Astrocyte (in vitro differentiated cells and primary cell): ENCODE measurements at regions not wholly inside any gene's neighbourhood (a gene's known extent, or its start where the extent isn't known, plus 50 kb on each side); places are given as distances from the start of the nearest gene placed in this dataset.
"Not testable (repeated sequence)": the region's sequence is repeated elsewhere in the genome, so short reads cannot be mapped to it uniquely, and the experiment has no call there.

Experiments used
- DNase-seq: peaks from one replicate; pipeline ENCODE4 v3.0.0-alpha.2; 2010; ENCODE audit warnings: low read depth
- FAIRE-seq: peaks from 2 replicates; lab custom pipeline; 2011; peaks lifted over from hg19 to GRCh38; lab: Jason Lieb, UNC
- H2AFZ ChIP-seq: 2 replicates; pipeline ENCODE4 v1.6.0; 2012; ENCODE audit warnings: low read depth, low read length, inconsistent platforms
- H3K27ac ChIP-seq: 2 replicates; pipeline ENCODE4 v1.5.1; 2011; ENCODE audit warnings: low read depth, low read length, inconsistent platforms
- H3K27me3 ChIP-seq: 2 replicates; pipeline ENCODE4 v1.6.0; 2011; ENCODE audit warnings: low read length, inconsistent platforms; ENCODE audit not compliant: insufficient read depth
- H3K36me3 ChIP-seq: 2 replicates; pipeline ENCODE4 v1.5.1; 2011; ENCODE audit warnings: low read length, inconsistent platforms; ENCODE audit not compliant: insufficient read depth
- H3K4me1 ChIP-seq: 2 replicates; pipeline ENCODE4 v1.5.1; 2011; ENCODE audit warnings: low read length, inconsistent platforms; ENCODE audit not compliant: insufficient read depth
- H3K4me2 ChIP-seq: 2 replicates; pipeline ENCODE4 v1.6.0; 2012; ENCODE audit warnings: low read length, inconsistent platforms
- H3K4me3 ChIP-seq: 2 replicates; pipeline ENCODE4 v1.5.1; 2011; ENCODE audit warnings: low read depth, mild to moderate bottlenecking, low read length, inconsistent platforms; ENCODE audit not compliant: insufficient read depth
- H3K79me2 ChIP-seq: 2 replicates; pipeline ENCODE4 v1.6.0; 2012; ENCODE audit warnings: mild to moderate bottlenecking, low read length, inconsistent platforms; ENCODE audit not compliant: insufficient read depth
- H3K9ac ChIP-seq: 2 replicates; pipeline ENCODE4 v1.6.0; 2012; ENCODE audit warnings: mild to moderate bottlenecking, low read length, inconsistent platforms
- H3K9me3 ChIP-seq: 2 replicates; pipeline ENCODE4 v1.5.1; 2012; ENCODE audit warnings: low read depth, mild to moderate bottlenecking, low read length, inconsistent platforms; ENCODE audit not compliant: insufficient read depth
- H4K20me1 ChIP-seq: 2 replicates; pipeline ENCODE4 v1.6.0; 2012; ENCODE audit warnings: low read length, inconsistent platforms; ENCODE audit not compliant: insufficient read depth
- H3K27ac Mint-ChIP-seq: one replicate; pipeline ENCODE4 v1.8.0; 2021; ENCODE audit warnings: mild to moderate bottlenecking, mixed read lengths; ENCODE audit not compliant: unreplicated experiment
- H3K27me3 Mint-ChIP-seq: one replicate; pipeline ENCODE4 v1.8.0; 2021; ENCODE audit warnings: low read depth, mixed read lengths; ENCODE audit not compliant: unreplicated experiment
- H3K36me3 Mint-ChIP-seq: one replicate; pipeline ENCODE4 v1.8.0; 2021; ENCODE audit warnings: low read depth, mixed read lengths; ENCODE audit not compliant: unreplicated experiment
- H3K4me1 Mint-ChIP-seq: one replicate; pipeline ENCODE4 v1.8.0; 2021; ENCODE audit warnings: low read depth, mixed read lengths; ENCODE audit not compliant: unreplicated experiment
- H3K4me3 Mint-ChIP-seq: one replicate; pipeline ENCODE4 v1.8.0; 2021; ENCODE audit warnings: mild to moderate bottlenecking, moderate library complexity, mixed read lengths; ENCODE audit not compliant: unreplicated experiment
- H3K9me3 Mint-ChIP-seq: one replicate; pipeline ENCODE4 v1.8.0; 2021; ENCODE audit warnings: mild to moderate bottlenecking, mixed read lengths; ENCODE audit not compliant: unreplicated experiment
- EZH2 ChIP-seq: IDR thresholded peaks from 2 replicates; pipeline ENCODE4 v1.6.1; 2012; ENCODE audit warnings: mild to moderate bottlenecking, low read length, inconsistent platforms; ENCODE audit not compliant: insufficient read depth
- TF ChIP-seq, protein P1 (sequence below): IDR thresholded peaks from 2 replicates; pipeline ENCODE4 v1.5.1; 2011; ENCODE audit warnings: low read depth, mild to moderate bottlenecking, inconsistent platforms, low read length, moderate library complexity; ENCODE audit not compliant: insufficient read depth

DNA sequence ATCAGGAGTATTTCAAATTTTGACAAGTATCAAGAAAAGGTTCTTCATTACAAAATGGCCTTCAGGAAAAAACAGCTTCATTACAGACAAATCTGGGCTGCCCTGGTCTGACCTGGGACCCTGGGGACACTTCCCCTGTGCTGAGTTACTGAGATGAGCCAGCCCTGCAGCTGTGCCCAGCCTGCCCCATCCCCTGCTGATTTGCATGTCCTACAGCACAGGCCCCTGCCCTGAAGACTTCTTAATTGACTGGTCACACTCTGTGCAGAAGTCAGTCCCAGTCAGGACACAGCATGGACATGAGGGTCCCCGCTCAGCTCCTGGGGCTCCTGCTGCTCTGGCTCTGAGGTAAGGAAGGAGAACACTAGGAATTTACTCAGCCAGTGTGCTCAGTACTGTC lies 235.1 kb downstream of the ANKRD36B start:
- Histone ChIP-seq H3K9me3 (no peaks in the 10 kb centered on the region), H2AFZ (no peak overlapping the region), H3K4me2 (no peak overlapping the region), H3K27me3 (peaks cover 20% of the 10 kb centered on the region), H3K36me3 (no peaks in the 10 kb centered on the region), H3K79me2 (no peaks in the 10 kb centered on the region), H3K4me3 (no peak overlapping the region), H4K20me1 (no peaks in the 10 kb centered on the region), H3K9ac (no peak overlapping the region), H3K4me1 (no peaks in the 10 kb centered on the region), H3K27ac (no peak overlapping the region)
- H3K9me3 Mint-ChIP-seq, result peaks cover 6% of the 10 kb centered on the region
- H3K4me1 Mint-ChIP-seq, result no peaks in the 10 kb centered on the region
- H3K27ac Mint-ChIP-seq, result no peak overlapping the region
- no peaks in the 10 kb centered on the region for H3K36me3 Mint-ChIP-seq
- TF ChIP-seq, protein P1, sequence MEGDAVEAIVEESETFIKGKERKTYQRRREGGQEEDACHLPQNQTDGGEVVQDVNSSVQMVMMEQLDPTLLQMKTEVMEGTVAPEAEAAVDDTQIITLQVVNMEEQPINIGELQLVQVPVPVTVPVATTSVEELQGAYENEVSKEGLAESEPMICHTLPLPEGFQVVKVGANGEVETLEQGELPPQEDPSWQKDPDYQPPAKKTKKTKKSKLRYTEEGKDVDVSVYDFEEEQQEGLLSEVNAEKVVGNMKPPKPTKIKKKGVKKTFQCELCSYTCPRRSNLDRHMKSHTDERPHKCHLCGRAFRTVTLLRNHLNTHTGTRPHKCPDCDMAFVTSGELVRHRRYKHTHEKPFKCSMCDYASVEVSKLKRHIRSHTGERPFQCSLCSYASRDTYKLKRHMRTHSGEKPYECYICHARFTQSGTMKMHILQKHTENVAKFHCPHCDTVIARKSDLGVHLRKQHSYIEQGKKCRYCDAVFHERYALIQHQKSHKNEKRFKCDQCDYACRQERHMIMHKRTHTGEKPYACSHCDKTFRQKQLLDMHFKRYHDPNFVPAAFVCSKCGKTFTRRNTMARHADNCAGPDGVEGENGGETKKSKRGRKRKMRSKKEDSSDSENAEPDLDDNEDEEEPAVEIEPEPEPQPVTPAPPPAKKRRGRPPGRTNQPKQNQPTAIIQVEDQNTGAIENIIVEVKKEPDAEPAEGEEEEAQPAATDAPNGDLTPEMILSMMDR, result no peak
- no peak for TF ChIP-seq EZH2
- no peak for DNase-seq
- no peak for FAIRE-seq
- H3K27me3 Mint-ChIP-seq, result peaks cover 57% of the 10 kb centered on the region
- H3K4me3 Mint-ChIP-seq, result no peak overlapping the region

DNA sequence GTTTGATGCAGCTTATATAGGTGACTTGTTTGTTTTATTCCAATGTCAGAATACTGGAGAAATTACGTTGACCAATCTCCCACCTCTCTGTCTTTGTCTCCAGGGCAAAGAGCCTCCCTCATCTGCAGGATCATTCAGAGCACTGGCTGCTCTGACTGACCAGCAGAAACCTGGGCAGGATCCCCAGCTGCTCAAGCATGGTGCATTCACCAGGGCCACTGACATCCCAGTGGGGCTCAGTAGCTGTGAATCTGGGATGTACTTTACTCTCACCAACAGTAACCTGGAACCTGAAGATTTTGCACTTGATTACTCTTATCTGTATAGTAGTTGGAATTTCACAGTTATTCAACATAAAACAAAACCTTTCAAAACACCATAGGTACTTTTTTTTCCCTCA lies 235.9 kb downstream of the ANKRD36 start:
- no peak for FAIRE-seq
- no peaks in the 10 kb centered on the region for H3K4me1 Mint-ChIP-seq
- no peaks in the 10 kb centered on the region for H3K36me3 Mint-ChIP-seq
- TF ChIP-seq EZH2, result no peak
- Histone ChIP-seq H3K9ac (no peak overlapping the region), H3K27me3 (peaks cover 10% of the 10 kb centered on the region), H4K20me1 (no peaks in the 10 kb centered on the region), H2AFZ (no peak overlapping the region), H3K9me3 (no peaks in the 10 kb centered on the region), H3K4me3 (no peak overlapping the region), H3K36me3 (no peaks in the 10 kb centered on the region), H3K79me2 (no peaks in the 10 kb centered on the region), H3K4me1 (no peaks in the 10 kb centered on the region), H3K27ac (no peak overlapping the region), H3K4me2 (no peak overlapping the region)
- no peaks in the 10 kb centered on the region for H3K9me3 Mint-ChIP-seq
- H3K27me3 Mint-ChIP-seq, result peaks cover 32% of the 10 kb centered on the region
- no peak overlapping the region for H3K4me3 Mint-ChIP-seq
- no peak for DNase-seq
- H3K27ac Mint-ChIP-seq, result no peak overlapping the region

DNA sequence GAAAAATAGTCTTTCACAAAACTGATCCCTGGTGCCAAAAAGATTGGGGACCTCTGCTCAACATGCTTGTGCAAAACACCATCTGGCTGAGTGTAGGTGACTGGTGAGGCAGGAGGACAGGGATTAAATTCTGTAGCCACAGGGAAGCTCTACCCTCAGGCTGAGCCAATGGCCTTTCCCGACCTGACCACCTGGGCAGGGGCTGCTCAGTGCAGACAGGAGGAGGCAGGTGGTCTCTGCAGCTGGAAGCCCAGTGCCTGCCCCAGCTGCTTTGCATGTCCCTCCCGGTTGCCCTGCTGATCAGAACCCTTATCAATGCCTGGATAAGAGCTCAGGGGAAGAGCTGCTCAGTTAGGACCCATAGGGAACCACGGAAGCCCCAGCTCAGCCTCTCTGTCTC lies 235.3 kb downstream of the ANKRD36 start:
- Histone ChIP-seq H3K27me3 (peaks cover 10% of the 10 kb centered on the region), H3K27ac (no peak overlapping the region), H3K4me1 (no peaks in the 10 kb centered on the region), H3K9me3 (no peaks in the 10 kb centered on the region), H3K4me3 (no peak overlapping the region), H4K20me1 (no peaks in the 10 kb centered on the region), H3K79me2 (no peaks in the 10 kb centered on the region), H2AFZ (no peak overlapping the region), H3K4me2 (no peak overlapping the region), H3K36me3 (no peaks in the 10 kb centered on the region), H3K9ac (no peak overlapping the region)
- no peaks in the 10 kb centered on the region for H3K9me3 Mint-ChIP-seq
- H3K36me3 Mint-ChIP-seq, result no peaks in the 10 kb centered on the region
- TF ChIP-seq, protein P1, result no peak
- no peak for TF ChIP-seq EZH2
- no peak for FAIRE-seq
- H3K27ac Mint-ChIP-seq, result no peak overlapping the region
- no peaks in the 10 kb centered on the region for H3K4me1 Mint-ChIP-seq
- H3K4me3 Mint-ChIP-seq, result no peak overlapping the region
- peaks cover 29% of the 10 kb centered on the region for H3K27me3 Mint-ChIP-seq
- no peak for DNase-seq

DNA sequence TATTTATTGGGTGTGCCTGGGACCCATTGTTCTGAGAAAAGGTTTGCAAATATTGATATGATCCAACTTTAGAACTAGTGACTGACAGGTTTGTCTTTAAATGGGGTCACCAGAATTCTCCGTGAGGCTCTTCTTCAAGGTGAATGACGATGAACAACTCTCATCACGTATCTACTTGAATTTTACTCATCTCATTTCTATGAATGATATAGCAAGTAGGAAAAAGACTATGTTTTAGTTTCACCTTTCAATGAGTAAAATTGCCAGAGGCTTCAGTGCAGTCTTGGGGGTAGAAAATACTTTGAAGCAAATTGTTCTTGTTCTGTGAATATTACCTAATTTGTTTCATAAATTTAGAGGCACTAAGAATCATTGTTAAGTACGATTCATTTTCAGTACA lies 232.0 kb downstream of the ANKRD36 start:
- H3K9me3 Mint-ChIP-seq, H3K4me1 ChIP-seq, H3K36me3 ChIP-seq, H3K27ac Mint-ChIP-seq, H3K4me1 Mint-ChIP-seq, DNase-seq, H3K27ac ChIP-seq, H4K20me1 ChIP-seq, H3K79me2 ChIP-seq, FAIRE-seq, H3K4me3 ChIP-seq, H3K9ac ChIP-seq, H3K4me2 ChIP-seq, H3K27me3 ChIP-seq, H3K4me3 Mint-ChIP-seq, H3K9me3 ChIP-seq, H2AFZ ChIP-seq, H3K36me3 Mint-ChIP-seq: not testable (repeated sequence)
- peaks cover 12% of the 10 kb centered on the region for H3K27me3 Mint-ChIP-seq

DNA sequence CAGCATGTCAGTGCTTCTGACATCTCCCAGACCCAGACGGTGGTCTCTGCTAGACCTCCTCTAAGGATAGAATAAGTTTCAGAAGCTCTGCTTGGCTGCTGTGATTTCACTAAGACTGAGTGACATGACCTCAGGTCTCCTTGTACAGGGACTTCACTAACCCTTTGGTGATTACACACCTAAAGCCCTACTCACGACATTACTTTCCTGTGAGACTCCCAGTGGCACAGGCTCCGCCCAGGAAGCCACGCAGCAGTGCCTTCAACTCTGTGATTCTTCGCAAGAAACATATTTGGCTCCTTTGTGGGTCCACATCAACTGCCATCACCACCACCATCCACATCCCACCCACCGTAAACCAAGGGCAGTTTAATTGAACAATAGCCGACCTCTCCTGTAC lies 220.7 kb downstream of the ANKRD36 start:
- FAIRE-seq, H3K9ac ChIP-seq, H3K4me1 Mint-ChIP-seq, H3K27ac Mint-ChIP-seq, H3K27ac ChIP-seq, H3K4me2 ChIP-seq, H3K27me3 Mint-ChIP-seq, H3K4me3 ChIP-seq, H3K36me3 ChIP-seq, H2AFZ ChIP-seq, H3K79me2 ChIP-seq, H3K9me3 ChIP-seq, H4K20me1 ChIP-seq, H3K27me3 ChIP-seq, H3K4me3 Mint-ChIP-seq, H3K4me1 ChIP-seq, H3K36me3 Mint-ChIP-seq, H3K9me3 Mint-ChIP-seq, DNase-seq: not testable (repeated sequence)
